ENCODE measurements at regions not wholly inside any gene's neighbourhood (a gene's known extent, or its start where the extent isn't known, plus 50 kb on each side); places are given as distances from the start of the nearest gene placed in this dataset.
"Not testable (repeated sequence)": the region's sequence is repeated elsewhere in the genome, so short reads cannot be mapped to it uniquely, and the experiment has no call there.

DNA sequence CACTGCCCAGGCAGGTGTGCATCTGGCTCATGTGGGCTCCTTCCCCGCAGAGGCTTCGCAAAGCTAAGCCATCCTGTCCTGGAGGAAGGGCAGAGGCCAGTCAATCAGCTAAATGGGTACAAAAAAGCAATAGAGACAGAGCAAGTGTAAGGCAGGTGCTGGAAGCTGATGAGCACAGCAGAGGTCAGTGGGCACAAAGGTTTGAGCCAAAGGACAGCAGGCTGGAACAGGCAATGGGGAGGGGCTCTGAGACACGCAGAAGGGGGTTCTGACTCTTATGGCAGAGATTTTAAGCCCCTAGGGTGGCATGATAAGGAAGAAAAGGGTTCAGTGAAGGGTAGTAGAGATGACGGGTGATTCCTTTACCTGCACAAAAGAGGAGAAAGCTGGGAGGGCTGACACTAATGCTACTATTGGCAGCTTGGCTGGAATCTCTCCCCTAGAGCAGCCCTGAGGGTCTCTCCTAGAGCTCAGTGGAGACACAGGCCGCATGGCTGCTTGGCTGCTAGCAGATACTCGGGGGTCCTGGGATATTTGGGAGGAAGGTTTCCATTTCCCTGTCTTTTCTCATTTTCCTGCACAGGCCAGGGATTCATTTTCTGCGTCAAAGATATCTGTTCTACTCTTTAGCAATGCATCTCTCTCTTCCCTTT is 132.4 kb downstream of the MYCN start:
- DNase-seq (ENCODE audit: low read depth), result no peak

GRCh38 chr2:16071865-16072637 is 131.7 kb downstream of the MYCN start:
- DNase-seq (ENCODE audit: low read depth), result no peak

- no peak for DNase-seq (ENCODE audit: low read depth)
These were observed 130.9 kb downstream of the MYCN start for GRCh38 chr2:16071039-16071864.

DNA sequence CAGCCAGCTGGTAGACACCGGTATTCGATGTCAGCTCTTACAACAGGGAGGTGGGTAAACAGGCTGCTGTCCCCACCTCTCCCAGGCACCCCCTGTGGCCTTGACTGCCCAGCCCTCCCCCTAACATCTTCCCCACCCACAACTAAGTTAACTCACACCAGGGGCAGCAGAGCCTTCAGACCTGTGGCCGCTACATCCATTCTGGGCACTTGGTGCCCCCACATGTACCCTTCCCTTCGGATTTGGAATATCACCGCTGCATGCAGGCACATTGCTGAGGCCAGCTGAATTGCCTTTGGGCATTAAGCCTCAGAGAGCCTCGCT is 130.3 kb downstream of the MYCN start:
- DNase-seq (ENCODE audit: low read depth), result no peak

- DNase-seq (ENCODE audit: low read depth), result no peak
These were observed 129.7 kb downstream of the MYCN start for GRCh38 chr2:16069933-16070647.

GRCh38 chr2:16069663-16069932 is 129.2 kb downstream of the MYCN start:
- no peak for DNase-seq (ENCODE audit: low read depth)

- DNase-seq (ENCODE audit: low read depth), result no peak
These were observed 128.2 kb downstream of the MYCN start for GRCh38 chr2:16068552-16068940.

DNA sequence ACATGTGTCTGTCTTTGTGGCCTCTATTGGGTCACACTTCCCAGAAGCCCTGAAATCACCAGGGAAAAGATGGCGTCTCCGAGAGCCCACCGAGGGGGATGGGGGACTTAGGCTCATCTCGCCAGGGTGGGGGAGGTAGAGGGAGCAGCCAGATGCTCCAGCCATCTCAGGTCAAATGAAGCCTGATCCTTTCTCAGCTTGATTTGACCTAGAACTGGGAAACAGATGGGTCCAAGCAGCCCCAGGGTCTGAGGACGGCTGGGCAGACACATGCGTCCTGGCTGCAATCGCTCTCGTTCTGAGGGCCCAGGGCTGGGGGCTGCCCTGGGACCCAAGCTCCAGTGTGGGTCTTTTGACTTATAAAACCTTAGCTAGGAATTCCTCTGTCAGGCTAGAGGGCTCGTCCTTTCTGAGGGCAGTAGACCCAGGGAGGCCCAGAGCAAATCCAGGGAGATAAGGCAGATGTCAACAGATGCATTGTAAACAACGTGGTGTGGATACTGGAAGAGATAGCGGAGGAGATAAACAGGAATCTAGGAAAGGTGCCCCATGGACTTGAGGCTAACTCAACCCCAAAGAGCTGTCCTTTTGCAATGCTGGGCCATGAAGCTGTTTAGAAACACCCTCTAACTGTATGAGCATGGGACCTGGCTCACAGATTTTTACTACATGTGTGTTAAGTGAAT is 127.7 kb downstream of the MYCN start:
- no peak for DNase-seq (ENCODE audit: low read depth)

- no peak for DNase-seq (ENCODE audit: low read depth)
These were observed 127.1 kb downstream of the MYCN start for GRCh38 chr2:16067444-16067843.

DNA sequence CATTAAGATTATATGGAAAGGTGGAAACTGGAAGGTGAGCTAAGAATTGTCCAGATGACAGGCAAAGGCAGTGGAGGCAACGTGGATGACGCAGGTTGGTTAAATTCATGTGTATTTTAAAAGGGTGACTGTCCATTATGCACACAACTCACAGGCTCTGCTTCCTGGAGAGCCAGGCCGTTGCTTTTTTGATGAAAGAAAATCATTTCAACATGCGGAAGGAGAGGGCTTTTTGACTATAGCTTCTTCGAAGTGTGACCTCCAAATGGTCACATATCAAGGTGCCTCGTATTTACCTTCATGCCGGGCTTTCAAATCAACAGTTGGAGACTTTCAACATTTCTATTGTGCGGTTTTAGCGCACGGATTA is 126.7 kb downstream of the MYCN start:
- no peak for DNase-seq (ENCODE audit: low read depth)

- DNase-seq (ENCODE audit: low read depth), result no peak
These were observed 126.1 kb downstream of the MYCN start for GRCh38 chr2:16066261-16067036.

GRCh38 chr2:16065272-16066069 is 125.1 kb downstream of the MYCN start:
- not testable (repeated sequence) for DNase-seq (ENCODE audit: low read depth)

GRCh38 chr2:16064745-16065144 is 124.4 kb downstream of the MYCN start:
- DNase-seq (ENCODE audit: low read depth), result no peak

- DNase-seq (ENCODE audit: low read depth), result no peak
These were observed 123.7 kb downstream of the MYCN start for GRCh38 chr2:16063955-16064633.

DNA sequence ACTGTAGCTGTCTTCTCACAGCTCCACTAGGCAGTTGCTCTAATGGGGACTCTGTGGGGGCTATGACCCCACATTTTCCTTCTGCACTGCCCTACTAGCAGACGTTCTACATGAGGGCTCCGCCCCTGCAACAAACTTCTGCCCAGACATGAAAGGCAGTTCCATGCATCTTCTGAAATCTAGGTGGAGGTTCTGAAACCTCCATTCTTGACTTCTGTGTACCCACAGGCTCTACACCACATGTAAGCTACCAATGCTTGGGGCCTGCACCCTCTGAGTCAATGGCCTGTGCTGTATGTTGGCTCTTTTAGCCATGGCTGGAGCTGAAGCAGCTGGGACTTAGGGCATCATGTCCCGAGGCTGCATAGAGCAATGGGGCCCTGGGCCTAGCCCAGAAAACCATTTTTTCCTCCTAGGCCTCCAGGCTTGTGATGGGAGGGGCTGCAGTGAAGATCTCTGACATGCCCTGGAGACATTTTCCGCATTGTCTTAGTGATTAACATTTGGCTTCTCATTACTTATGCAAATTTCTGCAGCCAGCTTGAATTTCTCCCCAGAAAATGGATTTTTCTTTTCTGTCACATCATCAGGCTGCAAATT is 123.0 kb downstream of the MYCN start:
- DNase-seq (ENCODE audit: low read depth), result no peak

GRCh38 chr2:16062471-16063250 is 122.3 kb downstream of the MYCN start:
- no peak for DNase-seq (ENCODE audit: low read depth)

GRCh38 chr2:16061441-16062217 is 121.3 kb downstream of the MYCN start:
- no peak for DNase-seq (ENCODE audit: low read depth)
